ENCODE measurements at regions not wholly inside any gene's neighbourhood (a gene's known extent, or its start where the extent isn't known, plus 50 kb on each side); places are given as distances from the start of the nearest gene placed in this dataset.

GRCh38 chr5:122639864-122640263 lies 135.0 kb upstream of the SNX2 start:
- Mint-ChIP-seq H3K36me3 (ENCODE audit: insufficient read depth) (no peaks in the 10 kb centered on the region), H3K4me1 (ENCODE audit: low read depth) (peaks cover 11% of the 10 kb centered on the region), H3K27me3 (no peaks in the 10 kb centered on the region), H3K4me3 (ENCODE audit: low read depth) (no peak overlapping the region), H3K9me3 (ENCODE audit: low read depth) (peaks cover 7% of the 10 kb centered on the region), H3K27ac (no peak overlapping the region)
- no peak for DNase-seq (ENCODE audit: low spot score, unreplicated experiment)
- TF ChIP-seq CTCF (IDR thresholded peaks at IDR 0.05; ENCODE audit: unreplicated experiment): no peak

GRCh38 chr5:122649080-122649479 lies 125.8 kb upstream of the SNX2 start:
- no peaks in the 10 kb centered on the region for H3K27me3 Mint-ChIP-seq
- H3K4me1 Mint-ChIP-seq (ENCODE audit: low read depth): no peaks in the 10 kb centered on the region
- H3K4me3 Mint-ChIP-seq (ENCODE audit: low read depth): no peak overlapping the region
- no peak for TF ChIP-seq CTCF (IDR thresholded peaks at IDR 0.05; ENCODE audit: unreplicated experiment)
- DNase-seq (ENCODE audit: low spot score, unreplicated experiment): no peak
- H3K9me3 Mint-ChIP-seq (ENCODE audit: low read depth): no peaks in the 10 kb centered on the region
- H3K27ac Mint-ChIP-seq: no peak overlapping the region
- H3K36me3 Mint-ChIP-seq (ENCODE audit: insufficient read depth): no peaks in the 10 kb centered on the region

- Mint-ChIP-seq H3K27me3 (no peaks in the 10 kb centered on the region), H3K9me3 (ENCODE audit: low read depth) (no peaks in the 10 kb centered on the region), H3K36me3 (ENCODE audit: insufficient read depth) (no peaks in the 10 kb centered on the region), H3K27ac (no peak overlapping the region), H3K4me1 (ENCODE audit: low read depth) (no peaks in the 10 kb centered on the region), H3K4me3 (ENCODE audit: low read depth) (no peak overlapping the region)
- DNase-seq (ENCODE audit: low spot score, unreplicated experiment): no peak
- TF ChIP-seq CTCF (IDR thresholded peaks at IDR 0.05; ENCODE audit: unreplicated experiment): no peak
These were observed 121.5 kb upstream of the SNX2 start for GRCh38 chr5:122653087-122654017.

- H3K4me1 Mint-ChIP-seq (ENCODE audit: low read depth): no peaks in the 10 kb centered on the region
- H3K27ac Mint-ChIP-seq: no peak overlapping the region
- no peaks in the 10 kb centered on the region for H3K27me3 Mint-ChIP-seq
These were observed 118.7 kb upstream of the SNX2 start for GRCh38 chr5:122656160-122656559.

GRCh38 chr5:122656577-122656976 lies 118.3 kb upstream of the SNX2 start:
- Mint-ChIP-seq H3K36me3 (ENCODE audit: insufficient read depth) (no peaks in the 10 kb centered on the region), H3K27me3 (no peaks in the 10 kb centered on the region), H3K27ac (no peak overlapping the region), H3K4me3 (ENCODE audit: low read depth) (no peak overlapping the region), H3K9me3 (ENCODE audit: low read depth) (no peaks in the 10 kb centered on the region), H3K4me1 (ENCODE audit: low read depth) (no peaks in the 10 kb centered on the region)
- DNase-seq (ENCODE audit: low spot score, unreplicated experiment): no peak
- TF ChIP-seq CTCF (IDR thresholded peaks at IDR 0.05; ENCODE audit: unreplicated experiment): no peak

More at GRCh38 chr5:122656160-122656559, 118.7 kb upstream of the SNX2 start:
- DNase-seq (ENCODE audit: low spot score, unreplicated experiment): no peak
- no peak overlapping the region for H3K4me3 Mint-ChIP-seq (ENCODE audit: low read depth)
- no peaks in the 10 kb centered on the region for H3K36me3 Mint-ChIP-seq (ENCODE audit: insufficient read depth)
- no peaks in the 10 kb centered on the region for H3K9me3 Mint-ChIP-seq (ENCODE audit: low read depth)
- TF ChIP-seq CTCF (IDR thresholded peaks at IDR 0.05; ENCODE audit: unreplicated experiment): no peak

Data from progenitor cell of endocrine pancreas (in vitro differentiated cells).